H9 (cell line): ENCODE measurements at regions not wholly inside any gene's neighbourhood (a gene's known extent, or its start where the extent isn't known, plus 50 kb on each side); places are given as distances from the start of the nearest gene placed in this dataset.

ENCODE experiments used
- DNase-seq: peaks from one replicate; pipeline ENCODE4 v3.0.0-alpha.2; 2017
- H2AFZ ChIP-seq: one replicate; pipeline ENCODE4 v1.6.1; 2013; ENCODE audit warnings: mild to moderate bottlenecking, low read length, control low read depth, moderate library complexity
- H2AK5ac ChIP-seq: 2 replicates; pipeline ENCODE4 v1.6.1; 2013; ENCODE audit warnings: low read length, control low read depth, mixed read lengths; ENCODE audit not compliant: insufficient read length
- H2BK120ac ChIP-seq: one replicate; pipeline ENCODE4 v1.6.1; 2013; ENCODE audit warnings: low read depth, mild to moderate bottlenecking, low read length, control low read depth, inconsistent platforms; ENCODE audit not compliant: poor library complexity, severe bottlenecking
- H2BK12ac ChIP-seq: 2 replicates; pipeline ENCODE4 v1.6.1; 2013; ENCODE audit warnings: low read length, control low read depth, mixed read lengths, low read depth; ENCODE audit not compliant: insufficient read length
- H2BK15ac ChIP-seq: 2 replicates; pipeline ENCODE4 v1.6.1; 2013; ENCODE audit warnings: low read depth, low read length, control low read depth
- H2BK20ac ChIP-seq: one replicate; pipeline ENCODE4 v1.6.1; 2013; ENCODE audit warnings: low read depth, mild to moderate bottlenecking, low read length, control low read depth, inconsistent platforms; ENCODE audit not compliant: poor library complexity, severe bottlenecking
- H2BK5ac ChIP-seq: 2 replicates; pipeline ENCODE4 v1.6.1; 2013; ENCODE audit warnings: low read length, control low read depth, mixed read lengths; ENCODE audit not compliant: insufficient read length
- H3K14ac ChIP-seq: 2 replicates; pipeline ENCODE4 v1.6.1; 2013; ENCODE audit warnings: low read length, control low read depth; ENCODE audit not compliant: insufficient read depth
- H3K18ac ChIP-seq: 2 replicates; pipeline ENCODE4 v1.6.1; 2013; ENCODE audit warnings: low read depth, mild to moderate bottlenecking, mixed read lengths, low read length, control low read depth; ENCODE audit not compliant: insufficient read length
- H3K23ac ChIP-seq: 2 replicates; pipeline ENCODE4 v1.6.1; 2013; ENCODE audit warnings: low read length, control low read depth, mixed read lengths, low read depth; ENCODE audit not compliant: insufficient read length
- H3K23me2 ChIP-seq: 2 replicates; pipeline ENCODE4 v1.6.1; 2013; ENCODE audit warnings: low read depth, mild to moderate bottlenecking, mixed read lengths, low read length, control low read depth; ENCODE audit not compliant: insufficient read length, poor library complexity, severe bottlenecking
- H3K27ac ChIP-seq: 2 replicates; pipeline ENCODE4 v1.5.1; 2013; ENCODE audit warnings: low read length, control low read depth, mixed read lengths, low read depth; ENCODE audit not compliant: insufficient read length
- H3K27me3 ChIP-seq: 2 replicates; pipeline ENCODE4 v1.6.1; 2013; ENCODE audit warnings: low read length, control low read depth, inconsistent platforms; ENCODE audit not compliant: insufficient read depth
- H3K4ac ChIP-seq: 2 replicates; pipeline ENCODE4 v1.6.1; 2013; ENCODE audit warnings: low read depth, mild to moderate bottlenecking, control low read depth, inconsistent platforms, low read length, moderate library complexity
- H3K4me1 ChIP-seq: 2 replicates; pipeline ENCODE4 v1.6.1; 2013; ENCODE audit warnings: low read length, control low read depth, inconsistent platforms; ENCODE audit not compliant: insufficient read depth
- H3K4me2 ChIP-seq: 2 replicates; pipeline ENCODE4 v1.6.1; 2013; ENCODE audit warnings: low read length, control low read depth, mixed read lengths; ENCODE audit not compliant: insufficient read length, insufficient read depth
- H3K56ac ChIP-seq: 2 replicates; pipeline ENCODE4 v1.6.1; 2013; ENCODE audit warnings: low read depth, mild to moderate bottlenecking, mixed read lengths, low read length, control low read depth; ENCODE audit not compliant: insufficient read length
- H3K79me1 ChIP-seq: 2 replicates; pipeline ENCODE4 v1.6.1; 2013; ENCODE audit warnings: low read depth, mild to moderate bottlenecking, moderate library complexity, low read length, control low read depth, inconsistent platforms; ENCODE audit not compliant: insufficient read depth, poor library complexity, severe bottlenecking
- H3K79me2 ChIP-seq: 2 replicates; pipeline ENCODE4 v1.6.1; 2013; ENCODE audit warnings: low read length, control low read depth, inconsistent platforms; ENCODE audit not compliant: insufficient read depth
- H3K9ac ChIP-seq: 2 replicates; pipeline ENCODE4 v1.6.1; 2013; ENCODE audit warnings: low read length, control low read depth, mixed read lengths; ENCODE audit not compliant: insufficient read length; ENCODE audit errors: extremely low read depth
- H3K9me3 ChIP-seq: one replicate; pipeline ENCODE4 v1.6.1; 2013; ENCODE audit warnings: low read depth, low read length, inconsistent platforms; ENCODE audit not compliant: control insufficient read depth
- H3T11ph ChIP-seq: one replicate; pipeline ENCODE4 v1.6.1; 2013; ENCODE audit warnings: mild to moderate bottlenecking, low read length, control low read depth, inconsistent platforms
- H4K20me1 ChIP-seq: one replicate; pipeline ENCODE4 v1.6.1; 2013; ENCODE audit not compliant: control insufficient read depth, insufficient read length, insufficient read depth
- H4K5ac ChIP-seq: 2 replicates; pipeline ENCODE4 v1.6.1; 2013; ENCODE audit warnings: low read depth, mild to moderate bottlenecking, mixed read lengths, low read length, control low read depth; ENCODE audit not compliant: insufficient read length
- H4K8ac ChIP-seq: replicated peaks from 2 replicates; pipeline ENCODE4 v1.6.1; 2013; ENCODE audit warnings: low read length, control low read depth, mixed read lengths, low read depth; ENCODE audit not compliant: insufficient read length
- H4K91ac ChIP-seq: 2 replicates; pipeline ENCODE4 v1.6.1; 2013; ENCODE audit warnings: low read depth, mild to moderate bottlenecking, moderate library complexity, mixed read lengths, low read length, control low read depth; ENCODE audit not compliant: insufficient read length
- H3K27ac Mint-ChIP-seq, 3 experiments: 2 replicates in 2 of 3; 3 replicates in 1 of 3; pipeline ENCODE4 v1.8.0; 2020 to 2021; ENCODE audit warnings: mixed read lengths in 3 of 3, mild to moderate bottlenecking in 1 of 3, moderate library complexity in 1 of 3
- H3K27me3 Mint-ChIP-seq: 2 replicates; pipeline ENCODE4 v1.8.0; 2021; ENCODE audit warnings: low read depth, mild to moderate bottlenecking, moderate library complexity, mixed read lengths
- H3K36me3 Mint-ChIP-seq, 3 experiments: 2 replicates in 2 of 3; 3 replicates in 1 of 3; pipeline ENCODE4 v1.8.0; 2020 to 2021; ENCODE audit warnings: low read depth in 3 of 3, mixed read lengths in 3 of 3; ENCODE audit not compliant: insufficient read depth in 1 of 3
- H3K4me1 Mint-ChIP-seq, 2 experiments: 2 replicates each; pipeline ENCODE4 v1.8.0; 2020; ENCODE audit warnings: mixed read lengths in 2 of 2
- H3K4me3 Mint-ChIP-seq, 2 experiments: 2 replicates in 1 of 2; 3 replicates in 1 of 2; pipeline ENCODE4 v1.8.0; 2020 to 2021; ENCODE audit warnings: mild to moderate bottlenecking in 2 of 2, mixed read lengths in 2 of 2, moderate library complexity in 1 of 2
- H3K9me3 Mint-ChIP-seq, 2 experiments: 2 replicates in 1 of 2; 3 replicates in 1 of 2; pipeline ENCODE4 v1.8.0; 2020; ENCODE audit warnings: mild to moderate bottlenecking in 2 of 2, mixed read lengths in 2 of 2, moderate library complexity in 1 of 2
- WGBS: extraction: QIAGEN DNeasy Blood & Tissue Kit; methylation state at CpG from one replicate; pipeline ENCODE4 v1.1.7; 2013; ENCODE audit warnings: missing lambda C conversion rate, low lambda C conversion rate, mixed read lengths; ENCODE audit not compliant: insufficient read length; ENCODE audit errors: extremely low coverage; 5-methylcytosine and 5-hydroxymethylcytosine counted together
- TF ChIP-seq, protein P1 (sequence below): fragments of 200-600 bp; sonication (generic); conservative IDR thresholded peaks from 3 replicates; pipeline ENCODE4 v1.8.0; 2021; ENCODE audit warnings: antibody characterized with exemption, mild to moderate bottlenecking

DNA sequence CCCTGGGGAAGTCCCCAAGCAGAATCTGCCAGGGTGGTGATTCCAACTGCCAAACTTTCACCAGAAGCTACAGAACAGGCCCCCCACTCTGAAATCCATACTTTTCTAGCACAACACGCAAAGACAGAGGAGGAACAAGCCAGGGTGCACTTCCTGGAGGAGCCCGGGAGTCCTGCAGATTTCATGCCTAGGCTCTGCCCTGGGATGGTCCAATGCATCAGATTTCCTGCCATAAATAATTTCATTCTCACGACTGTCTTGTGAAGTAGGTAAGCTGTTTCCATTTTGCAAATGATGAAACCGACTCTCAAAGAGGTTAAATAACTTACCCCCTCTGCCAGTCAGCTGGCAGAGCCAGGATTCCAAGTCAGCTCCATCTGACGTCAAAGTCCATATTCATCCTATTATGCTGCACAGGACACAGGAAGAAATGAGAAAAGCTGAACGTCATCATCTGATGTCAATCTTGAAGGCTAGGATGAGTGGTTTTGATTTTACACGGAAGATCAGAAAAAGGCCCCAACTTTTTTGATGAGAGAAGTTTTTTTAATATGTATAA lies 134.8 kb upstream of the IGF1R start:
- H3T11ph ChIP-seq = no peak overlapping the region
- no CpG with 5 or more reads among the region's 7 CpGs for WGBS
- TF ChIP-seq, protein P1, sequence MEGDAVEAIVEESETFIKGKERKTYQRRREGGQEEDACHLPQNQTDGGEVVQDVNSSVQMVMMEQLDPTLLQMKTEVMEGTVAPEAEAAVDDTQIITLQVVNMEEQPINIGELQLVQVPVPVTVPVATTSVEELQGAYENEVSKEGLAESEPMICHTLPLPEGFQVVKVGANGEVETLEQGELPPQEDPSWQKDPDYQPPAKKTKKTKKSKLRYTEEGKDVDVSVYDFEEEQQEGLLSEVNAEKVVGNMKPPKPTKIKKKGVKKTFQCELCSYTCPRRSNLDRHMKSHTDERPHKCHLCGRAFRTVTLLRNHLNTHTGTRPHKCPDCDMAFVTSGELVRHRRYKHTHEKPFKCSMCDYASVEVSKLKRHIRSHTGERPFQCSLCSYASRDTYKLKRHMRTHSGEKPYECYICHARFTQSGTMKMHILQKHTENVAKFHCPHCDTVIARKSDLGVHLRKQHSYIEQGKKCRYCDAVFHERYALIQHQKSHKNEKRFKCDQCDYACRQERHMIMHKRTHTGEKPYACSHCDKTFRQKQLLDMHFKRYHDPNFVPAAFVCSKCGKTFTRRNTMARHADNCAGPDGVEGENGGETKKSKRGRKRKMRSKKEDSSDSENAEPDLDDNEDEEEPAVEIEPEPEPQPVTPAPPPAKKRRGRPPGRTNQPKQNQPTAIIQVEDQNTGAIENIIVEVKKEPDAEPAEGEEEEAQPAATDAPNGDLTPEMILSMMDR = no peak

More for the DNA sequence above, 134.8 kb upstream of the IGF1R start:
- Histone ChIP-seq H3K18ac (no peak overlapping the region), H3K14ac (no peak overlapping the region), H2BK120ac (no peak overlapping the region), H3K9ac (no peak overlapping the region), H2BK12ac (no peak overlapping the region), H4K8ac (no peak overlapping the region), H3K27me3 (no peaks in the 10 kb centered on the region), H2BK20ac (no peak overlapping the region), H3K23ac (no peak overlapping the region), H3K79me1 (no peaks in the 10 kb centered on the region), H3K56ac (no peak overlapping the region), H3K9me3 (no peaks in the 10 kb centered on the region), H4K5ac (no peak overlapping the region), H4K91ac (no peak overlapping the region), H3K23me2 (no peaks in the 10 kb centered on the region), H3K4me1 (no peaks in the 10 kb centered on the region), H2BK15ac (no peak overlapping the region), H2BK5ac (no peak overlapping the region), H2AFZ (no peak overlapping the region), H3K27ac (no peak overlapping the region), H3K4me2 (no peak overlapping the region), H4K20me1 (no peaks in the 10 kb centered on the region), H3K79me2 (no peaks in the 10 kb centered on the region), H3K4ac (no peak overlapping the region), H2AK5ac (no peak overlapping the region)
- DNase-seq = no peak
- Mint-ChIP-seq H3K27me3 (peaks cover 3% of the 10 kb centered on the region; the same call in 1 of the 2 replicates), H3K4me1 (no peaks in the 10 kb centered on the region), H3K9me3 (0 out of 5 replicates have a peak, but pooled peaks cover 0 to 2% of the 10 kb centered on the region in 2 experiments), H3K36me3 (no peaks in the 10 kb centered on the region), H3K4me3 (no peak overlapping the region), H3K27ac (no peak overlapping the region)
